ENCODE measurements at regions not wholly inside any gene's neighbourhood (a gene's known extent, or its start where the extent isn't known, plus 50 kb on each side); places are given as distances from the start of the nearest gene placed in this dataset.
A peak's percentile ranks its signal among the peaks of the same experiment; 100 is the strongest.

GRCh38 chr6:23343610-23344306 is 774.4 kb downstream of the HDGFL1 start:
- no peak for TF ChIP-seq CTCF (IDR thresholded peaks at IDR 0.05; ENCODE audit: extremely low read depth, low read depth, low read length)
- H3K4me1 ChIP-seq (ENCODE audit: insufficient read depth, low read length) = no peaks in the 10 kb centered on the region
- H3K79me2 ChIP-seq (ENCODE audit: insufficient read depth, low read length) = no peaks in the 10 kb centered on the region
- no peak for DNase-seq (ENCODE audit: insufficient read length, low spot score, missing footprints)
- no peaks in the 10 kb centered on the region for H4K20me1 ChIP-seq (ENCODE audit: insufficient read depth, low read length)
- no peaks in the 10 kb centered on the region for H3K27me3 ChIP-seq (ENCODE audit: insufficient read depth, low read length)
- H3K4me3 ChIP-seq (ENCODE audit: insufficient read depth, low read length) = no peak overlapping the region
- no peaks in the 10 kb centered on the region for H3K36me3 ChIP-seq (ENCODE audit: insufficient read depth, low read length)
- H2AFZ ChIP-seq (ENCODE audit: low read length) = no peak overlapping the region
- no peaks in the 10 kb centered on the region for H3K9me3 ChIP-seq (ENCODE audit: low read depth, low read length)
- H3K27ac ChIP-seq (ENCODE audit: low read depth, low read length) = no peak overlapping the region
- no peak overlapping the region for H3K4me2 ChIP-seq (ENCODE audit: insufficient read depth, low read length)

- Histone ChIP-seq H3K27ac (ENCODE audit: low read depth, low read length) (no peak overlapping the region), H3K4me3 (ENCODE audit: insufficient read depth, low read length) (no peak overlapping the region), H3K27me3 (ENCODE audit: insufficient read depth, low read length) (no peaks in the 10 kb centered on the region), H3K36me3 (ENCODE audit: insufficient read depth, low read length) (no peaks in the 10 kb centered on the region), H3K79me2 (ENCODE audit: insufficient read depth, low read length) (no peaks in the 10 kb centered on the region), H3K4me2 (ENCODE audit: insufficient read depth, low read length) (no peak overlapping the region), H4K20me1 (ENCODE audit: insufficient read depth, low read length) (no peaks in the 10 kb centered on the region), H3K9me3 (ENCODE audit: low read depth, low read length) (no peaks in the 10 kb centered on the region), H2AFZ (ENCODE audit: low read length) (no peak overlapping the region), H3K4me1 (ENCODE audit: insufficient read depth, low read length) (no peaks in the 10 kb centered on the region)
- no peak for TF ChIP-seq CTCF (IDR thresholded peaks at IDR 0.05; ENCODE audit: extremely low read depth, low read depth, low read length)
- no peak for DNase-seq (ENCODE audit: insufficient read length, low spot score, missing footprints)
Observed at GRCh38 chr6:23348185-23348584, 777.8 kb upstream of the NRSN1 start.

- H3K36me3 ChIP-seq (ENCODE audit: insufficient read depth, low read length) = no peaks in the 10 kb centered on the region
- no peaks in the 10 kb centered on the region for H3K27me3 ChIP-seq (ENCODE audit: insufficient read depth, low read length)
- no peaks in the 10 kb centered on the region for H3K9me3 ChIP-seq (ENCODE audit: low read depth, low read length)
- no peak overlapping the region for H3K27ac ChIP-seq (ENCODE audit: low read depth, low read length)
- H3K4me1 ChIP-seq (ENCODE audit: insufficient read depth, low read length) = no peaks in the 10 kb centered on the region
- TF ChIP-seq CTCF (IDR thresholded peaks at IDR 0.05; ENCODE audit: extremely low read depth, low read depth, low read length) = no peak
- no peak overlapping the region for H3K4me2 ChIP-seq (ENCODE audit: insufficient read depth, low read length)
- H4K20me1 ChIP-seq (ENCODE audit: insufficient read depth, low read length) = no peaks in the 10 kb centered on the region
- H3K79me2 ChIP-seq (ENCODE audit: insufficient read depth, low read length) = no peaks in the 10 kb centered on the region
- no peak overlapping the region for H2AFZ ChIP-seq (ENCODE audit: low read length)
- H3K4me3 ChIP-seq (ENCODE audit: insufficient read depth, low read length) = no peak overlapping the region
- DNase-seq (ENCODE audit: insufficient read length, low spot score, missing footprints) = peak; percentile 85
Observed at GRCh38 chr6:23349521-23350147, 776.4 kb upstream of the NRSN1 start.

- Histone ChIP-seq H3K4me2 (ENCODE audit: insufficient read depth, low read length) (no peak overlapping the region), H3K27me3 (ENCODE audit: insufficient read depth, low read length) (no peaks in the 10 kb centered on the region), H3K79me2 (ENCODE audit: insufficient read depth, low read length) (no peaks in the 10 kb centered on the region), H3K9me3 (ENCODE audit: low read depth, low read length) (no peaks in the 10 kb centered on the region), H3K27ac (ENCODE audit: low read depth, low read length) (no peak overlapping the region), H2AFZ (ENCODE audit: low read length) (no peak overlapping the region), H3K4me1 (ENCODE audit: insufficient read depth, low read length) (no peaks in the 10 kb centered on the region), H3K36me3 (ENCODE audit: insufficient read depth, low read length) (no peaks in the 10 kb centered on the region), H4K20me1 (ENCODE audit: insufficient read depth, low read length) (no peaks in the 10 kb centered on the region), H3K4me3 (ENCODE audit: insufficient read depth, low read length) (no peak overlapping the region)
- no peak for TF ChIP-seq CTCF (IDR thresholded peaks at IDR 0.05; ENCODE audit: extremely low read depth, low read depth, low read length)
- DNase-seq (ENCODE audit: insufficient read length, low spot score, missing footprints) = no peak
Observed at GRCh38 chr6:23350752-23351453, 775.1 kb upstream of the NRSN1 start.

Data from osteoblast (primary cell).